ENCODE measurements at regions not wholly inside any gene's neighbourhood (a gene's known extent, or its start where the extent isn't known, plus 50 kb on each side); places are given as distances from the start of the nearest gene placed in this dataset.

DNA sequence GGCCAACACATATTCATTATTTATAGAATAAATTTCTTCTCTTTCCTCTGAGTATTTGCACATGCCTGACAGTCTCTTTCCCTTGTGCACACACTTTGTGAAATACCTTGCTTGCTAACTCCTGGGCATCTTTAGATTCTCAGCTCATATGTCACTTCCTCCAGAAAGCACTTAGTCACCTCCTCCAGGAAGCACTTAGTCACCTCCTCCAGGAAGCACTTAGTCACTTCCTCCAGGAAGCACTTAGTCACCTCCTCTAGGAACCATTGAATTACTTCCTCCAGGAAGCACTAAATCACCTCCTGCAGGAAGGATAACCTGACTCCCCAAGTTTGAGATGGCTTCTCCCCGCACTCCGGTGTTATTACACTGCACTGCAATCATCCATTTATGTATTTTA lies 462.5 kb upstream of the EEF2KMT start:
- no peak for TF ChIP-seq POLR2A (IDR thresholded peaks at IDR 0.05; ENCODE audit: extremely low read depth, insufficient read length)
- TF ChIP-seq, protein P1, sequence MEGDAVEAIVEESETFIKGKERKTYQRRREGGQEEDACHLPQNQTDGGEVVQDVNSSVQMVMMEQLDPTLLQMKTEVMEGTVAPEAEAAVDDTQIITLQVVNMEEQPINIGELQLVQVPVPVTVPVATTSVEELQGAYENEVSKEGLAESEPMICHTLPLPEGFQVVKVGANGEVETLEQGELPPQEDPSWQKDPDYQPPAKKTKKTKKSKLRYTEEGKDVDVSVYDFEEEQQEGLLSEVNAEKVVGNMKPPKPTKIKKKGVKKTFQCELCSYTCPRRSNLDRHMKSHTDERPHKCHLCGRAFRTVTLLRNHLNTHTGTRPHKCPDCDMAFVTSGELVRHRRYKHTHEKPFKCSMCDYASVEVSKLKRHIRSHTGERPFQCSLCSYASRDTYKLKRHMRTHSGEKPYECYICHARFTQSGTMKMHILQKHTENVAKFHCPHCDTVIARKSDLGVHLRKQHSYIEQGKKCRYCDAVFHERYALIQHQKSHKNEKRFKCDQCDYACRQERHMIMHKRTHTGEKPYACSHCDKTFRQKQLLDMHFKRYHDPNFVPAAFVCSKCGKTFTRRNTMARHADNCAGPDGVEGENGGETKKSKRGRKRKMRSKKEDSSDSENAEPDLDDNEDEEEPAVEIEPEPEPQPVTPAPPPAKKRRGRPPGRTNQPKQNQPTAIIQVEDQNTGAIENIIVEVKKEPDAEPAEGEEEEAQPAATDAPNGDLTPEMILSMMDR (IDR thresholded peaks at IDR 0.05; ENCODE audit: low read depth, low read length), result no peak
- TF ChIP-seq, protein P2, sequence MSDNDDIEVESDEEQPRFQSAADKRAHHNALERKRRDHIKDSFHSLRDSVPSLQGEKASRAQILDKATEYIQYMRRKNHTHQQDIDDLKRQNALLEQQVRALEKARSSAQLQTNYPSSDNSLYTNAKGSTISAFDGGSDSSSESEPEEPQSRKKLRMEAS (IDR thresholded peaks at IDR 0.05; ENCODE audit: low read depth, low read length), result no peak
- TF ChIP-seq MYC (IDR thresholded peaks at IDR 0.05; ENCODE audit: low read depth, low read length), result no peak
- H3K4me3 ChIP-seq (ENCODE audit: low read depth, low read length), result no peak overlapping the region
- peak; percentile 14 for DNase-seq (ENCODE audit: low read depth)

DNA sequence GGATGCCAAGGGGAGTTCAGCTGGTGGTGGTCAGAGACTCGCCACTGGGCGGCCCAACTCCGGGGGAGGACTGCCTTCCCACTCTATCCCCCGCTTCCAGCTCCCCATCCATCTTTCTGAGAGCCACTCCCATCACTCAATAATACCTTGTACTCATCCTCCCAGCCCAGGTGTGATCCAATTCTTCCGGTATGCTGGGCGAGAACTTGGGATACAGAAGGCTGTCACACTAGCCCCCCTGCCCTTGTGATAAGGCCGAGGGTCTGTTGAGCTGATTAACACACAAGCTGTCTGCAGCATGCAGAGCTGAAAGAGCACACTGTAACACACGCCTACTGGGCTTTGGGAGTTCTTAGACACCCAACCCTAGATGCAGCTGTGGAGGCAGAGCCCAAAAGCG lies 460.4 kb upstream of the EEF2KMT start:
- TF ChIP-seq POLR2A (IDR thresholded peaks at IDR 0.05; ENCODE audit: extremely low read depth, insufficient read length) (no peak), MYC (IDR thresholded peaks at IDR 0.05; ENCODE audit: low read depth, low read length) (no peak)
- TF ChIP-seq, protein P2 (IDR thresholded peaks at IDR 0.05; ENCODE audit: low read depth, low read length), result no peak
- TF ChIP-seq, protein P1 (IDR thresholded peaks at IDR 0.05; ENCODE audit: low read depth, low read length), result no peak
- no peak for DNase-seq (ENCODE audit: low read depth)
- no peak overlapping the region for H3K4me3 ChIP-seq (ENCODE audit: low read depth, low read length)

DNA sequence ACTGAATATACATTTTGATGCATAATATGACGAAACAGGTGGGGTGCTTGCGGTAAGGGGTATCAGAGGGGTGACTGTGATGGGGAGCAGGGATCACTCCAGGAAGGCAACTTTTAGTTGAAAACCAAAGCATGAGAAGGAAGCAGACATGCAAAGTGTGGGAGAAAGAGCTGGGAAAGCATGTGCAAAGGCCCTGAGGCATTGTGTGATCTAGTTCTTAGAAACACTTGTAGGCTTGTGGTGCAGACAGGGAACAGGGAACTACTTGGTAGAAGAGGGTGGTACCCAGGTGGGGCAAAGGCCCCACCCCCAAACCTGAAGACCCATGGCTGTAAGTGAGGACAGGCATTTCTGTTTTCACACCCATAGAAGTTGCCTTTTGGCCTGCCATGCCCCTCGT lies 459.9 kb upstream of the EEF2KMT start:
- no peak for TF ChIP-seq POLR2A (IDR thresholded peaks at IDR 0.05; ENCODE audit: extremely low read depth, insufficient read length)
- TF ChIP-seq, protein P2 (IDR thresholded peaks at IDR 0.05; ENCODE audit: low read depth, low read length), result no peak
- TF ChIP-seq, protein P1 (IDR thresholded peaks at IDR 0.05; ENCODE audit: low read depth, low read length), result no peak
- no peak for TF ChIP-seq MYC (IDR thresholded peaks at IDR 0.05; ENCODE audit: low read depth, low read length)
- no peak overlapping the region for H3K4me3 ChIP-seq (ENCODE audit: low read depth, low read length)
- DNase-seq (ENCODE audit: low read depth), result no peak

DNA sequence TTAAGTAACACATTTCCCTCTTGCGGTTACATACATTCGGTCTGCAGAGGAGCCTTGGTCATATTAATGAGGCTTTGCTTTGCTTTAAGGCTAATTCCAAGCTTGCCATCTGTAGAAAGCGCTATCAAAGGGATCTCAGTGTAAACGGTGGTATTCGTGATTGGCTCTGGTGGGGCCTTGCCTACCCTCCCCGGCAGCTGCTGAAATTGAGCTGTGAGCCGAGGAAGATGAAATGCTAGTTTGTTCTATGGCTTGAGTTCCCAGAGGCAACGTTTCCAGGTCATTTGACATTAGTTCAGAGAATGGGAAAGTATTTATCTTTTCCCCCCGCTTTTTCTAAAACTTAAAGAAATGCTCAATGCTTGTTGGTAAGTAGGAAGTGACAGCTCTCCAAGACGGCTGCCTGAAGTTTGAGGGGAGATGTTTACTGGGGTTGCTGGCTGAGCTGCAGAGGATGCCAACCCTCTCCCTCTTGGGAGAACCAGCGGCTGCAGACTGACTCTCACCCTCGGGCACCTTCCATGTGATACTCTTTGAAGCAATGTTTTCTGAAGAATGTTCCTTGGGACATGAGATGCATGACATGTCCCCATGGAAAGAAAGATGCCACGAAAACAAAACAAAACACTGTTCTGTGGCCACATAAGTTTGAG lies 458.7 kb upstream of the EEF2KMT start:
- TF ChIP-seq, protein P1 (IDR thresholded peaks at IDR 0.05; ENCODE audit: low read depth, low read length), result no peak
- TF ChIP-seq MYC (IDR thresholded peaks at IDR 0.05; ENCODE audit: low read depth, low read length) (no peak), POLR2A (IDR thresholded peaks at IDR 0.05; ENCODE audit: extremely low read depth, insufficient read length) (no peak)
- TF ChIP-seq, protein P2 (IDR thresholded peaks at IDR 0.05; ENCODE audit: low read depth, low read length), result no peak
- DNase-seq (ENCODE audit: low read depth), result no peak
- no peak overlapping the region for H3K4me3 ChIP-seq (ENCODE audit: low read depth, low read length)

DNA sequence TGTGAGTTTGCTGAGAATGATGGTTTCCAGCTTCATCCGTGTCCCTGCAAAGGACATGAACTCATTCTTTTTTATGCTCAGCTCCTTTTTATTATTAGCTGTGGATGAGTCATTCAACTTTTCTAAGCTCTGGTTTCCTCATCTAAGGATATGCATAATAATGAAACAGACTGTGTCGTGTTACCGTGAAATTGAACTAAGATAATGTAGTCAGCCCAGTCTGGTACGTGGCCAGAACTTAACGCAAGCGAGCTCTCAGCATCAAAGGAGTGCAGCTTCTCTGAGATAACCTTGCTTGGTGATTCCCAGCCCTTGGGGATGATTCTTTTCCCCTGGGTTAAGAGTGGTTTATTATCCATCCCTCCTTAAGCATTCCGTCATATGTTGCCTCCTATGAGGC lies 454.3 kb upstream of the EEF2KMT start:
- TF ChIP-seq, protein P1 (IDR thresholded peaks at IDR 0.05; ENCODE audit: low read depth, low read length), result no peak
- TF ChIP-seq POLR2A (IDR thresholded peaks at IDR 0.05; ENCODE audit: extremely low read depth, insufficient read length) (no peak), MYC (IDR thresholded peaks at IDR 0.05; ENCODE audit: low read depth, low read length) (no peak)
- TF ChIP-seq, protein P2 (IDR thresholded peaks at IDR 0.05; ENCODE audit: low read depth, low read length), result no peak
- DNase-seq (ENCODE audit: low read depth), result no peak
- H3K4me3 ChIP-seq (ENCODE audit: low read depth, low read length), result no peak overlapping the region
